KOPT-K1 (cell line): ENCODE measurements at regions not wholly inside any gene's neighbourhood (a gene's known extent, or its start where the extent isn't known, plus 50 kb on each side); places are given as distances from the start of the nearest gene placed in this dataset.

Source experiments
- H3K27ac ChIP-seq: fragments of 200-600 bp; sonication (generic); 2 replicates; pipeline ENCODE4 v1.5.1; 2016; ENCODE audit warnings: antibody characterized with exemption, mild to moderate bottlenecking, low read depth, low read length; ENCODE audit not compliant: poor library complexity, severe bottlenecking
- H3K36me3 ChIP-seq: fragments of 200-600 bp; sonication (generic); 2 replicates; pipeline ENCODE4 v1.5.1; 2017; ENCODE audit warnings: antibody characterized with exemption, mild to moderate bottlenecking, low read length, moderate library complexity; ENCODE audit not compliant: insufficient read depth
- H3K9me3 ChIP-seq: fragments of 200-600 bp; sonication (generic); 2 replicates; pipeline ENCODE4 v1.5.1; 2017; ENCODE audit warnings: antibody characterized with exemption, low read length, mild to moderate bottlenecking; ENCODE audit not compliant: insufficient read depth, poor library complexity, severe bottlenecking

DNA sequence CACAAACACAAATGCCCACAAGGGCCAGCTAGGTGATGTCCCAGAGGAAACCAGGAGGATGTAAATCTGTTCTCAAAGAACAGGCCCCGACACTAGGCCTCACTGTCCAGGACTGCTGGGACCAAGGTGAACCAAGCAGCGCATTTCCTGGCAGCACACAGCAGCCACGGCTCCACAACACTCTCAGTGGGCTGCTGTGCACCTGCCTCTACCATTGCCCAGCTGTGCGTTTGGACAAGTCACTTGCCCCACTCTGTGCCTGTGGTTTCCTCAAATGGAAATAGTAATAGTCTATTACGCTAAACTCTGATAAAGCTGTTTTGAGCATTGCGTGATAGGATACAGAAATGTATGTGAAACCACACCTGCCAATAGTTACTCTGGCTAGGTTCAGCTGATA is 544.5 kb downstream of the BNC2 start:
- H3K36me3 ChIP-seq, result no peaks in the 10 kb centered on the region
- H3K9me3 ChIP-seq, result no peaks in the 10 kb centered on the region
- H3K27ac ChIP-seq, result no peak overlapping the region

DNA sequence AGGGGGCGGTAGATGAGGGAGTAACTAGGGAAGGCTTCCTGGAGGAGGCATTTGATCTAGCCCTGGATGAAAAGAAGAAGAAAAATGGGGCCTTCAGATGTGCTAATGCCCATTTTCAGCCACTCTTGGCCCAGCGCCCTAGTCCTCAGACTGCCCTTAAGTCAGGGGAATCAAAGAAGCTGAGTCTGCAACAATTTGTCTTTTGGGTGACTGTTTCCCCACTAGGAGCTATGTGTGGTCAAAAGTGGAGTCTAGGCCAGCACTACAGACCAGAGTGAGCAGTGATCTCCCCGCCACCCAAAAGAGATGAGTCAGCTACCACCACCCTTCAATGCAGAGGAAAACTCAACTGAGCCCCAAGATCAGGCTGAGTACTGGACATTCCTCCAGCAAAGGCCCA is 542.1 kb downstream of the BNC2 start:
- Histone ChIP-seq H3K27ac (no peak overlapping the region), H3K9me3 (no peaks in the 10 kb centered on the region), H3K36me3 (no peaks in the 10 kb centered on the region)

DNA sequence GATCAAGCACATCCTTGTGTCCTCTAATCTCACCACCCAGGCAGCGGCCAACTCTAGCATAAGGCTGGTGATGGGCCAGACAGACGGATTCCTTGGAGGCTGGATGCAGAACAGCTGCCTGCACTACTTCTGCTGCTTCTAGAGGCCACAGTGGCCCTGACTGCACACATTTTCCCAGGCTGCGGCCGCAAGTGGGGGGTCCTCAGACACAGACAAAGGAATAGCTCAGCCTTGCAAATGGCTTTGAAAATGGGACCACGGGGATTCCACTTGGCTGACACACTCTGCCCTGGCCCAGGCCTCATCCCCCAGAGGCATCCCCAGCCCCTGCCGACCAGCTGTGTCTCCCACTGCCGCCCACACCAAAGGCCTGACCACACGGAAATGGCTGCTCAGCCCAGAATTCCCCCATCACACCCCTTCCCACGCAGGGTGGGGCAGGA is 540.8 kb downstream of the BNC2 start:
- no peaks in the 10 kb centered on the region for H3K36me3 ChIP-seq
- no peak overlapping the region for H3K27ac ChIP-seq

DNA sequence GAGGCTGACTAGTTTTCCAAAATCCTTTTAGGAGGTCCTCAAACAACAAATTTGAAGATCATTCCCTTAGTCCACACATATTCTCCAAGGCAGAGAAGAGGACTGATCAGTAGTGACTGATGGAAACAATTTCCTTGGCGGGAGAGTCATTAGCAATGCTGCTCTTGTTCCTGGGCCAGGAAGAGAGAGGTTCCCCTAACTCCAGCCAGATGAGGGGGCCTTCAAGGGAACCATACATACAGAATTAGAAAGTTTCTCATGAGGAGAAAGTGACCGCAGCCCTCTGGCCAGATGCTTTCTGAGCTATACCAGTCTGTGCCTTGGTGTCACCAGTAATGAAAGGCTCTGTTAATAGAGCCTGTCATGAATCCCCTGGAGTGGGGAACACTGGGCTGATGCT is 539.4 kb downstream of the BNC2 start:
- Histone ChIP-seq H3K9me3 (no peaks in the 10 kb centered on the region), H3K36me3 (no peaks in the 10 kb centered on the region), H3K27ac (no peak overlapping the region)

More for the DNA sequence above, 540.8 kb downstream of the BNC2 start:
- no peaks in the 10 kb centered on the region for H3K9me3 ChIP-seq

DNA sequence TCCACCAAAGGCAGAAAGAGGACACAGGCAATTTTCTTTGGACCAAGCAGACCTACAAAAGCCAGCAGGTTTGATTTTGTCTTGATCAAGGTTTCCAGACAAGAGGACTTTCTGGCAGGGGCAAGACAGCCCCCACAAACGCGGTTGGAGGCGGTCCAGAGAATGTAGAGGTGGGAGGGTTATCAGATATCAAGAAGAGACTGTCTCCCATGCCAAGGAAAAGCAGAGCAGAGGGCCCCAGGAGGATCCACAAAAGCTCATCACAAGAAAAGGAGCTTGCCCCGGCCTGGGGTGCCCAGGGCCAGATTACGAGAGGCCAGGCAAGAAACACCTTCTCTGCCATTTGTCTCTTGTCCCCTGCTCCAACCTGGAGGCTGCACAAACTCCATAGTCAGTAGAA is 538.9 kb downstream of the BNC2 start:
- Histone ChIP-seq H3K27ac (no peak overlapping the region), H3K36me3 (no peaks in the 10 kb centered on the region)

DNA sequence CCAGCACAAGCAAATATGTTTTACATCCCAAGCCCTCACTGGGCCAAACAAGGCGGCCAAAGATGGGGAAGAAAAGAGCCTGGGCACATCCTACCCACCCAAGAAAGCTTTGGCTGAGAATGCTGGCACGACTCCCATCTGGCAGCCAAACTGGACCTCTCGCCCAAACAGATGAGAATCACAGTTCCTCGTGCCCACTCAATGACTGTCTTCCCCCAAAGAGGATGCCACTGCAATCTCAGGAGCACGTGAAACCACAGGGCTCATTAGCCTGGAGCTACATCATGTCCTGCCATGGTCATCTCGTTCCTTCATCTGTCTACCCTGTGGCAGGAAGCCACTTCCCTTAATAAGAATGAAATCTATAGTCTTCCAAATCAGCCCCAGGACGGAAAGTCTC is 536.8 kb downstream of the BNC2 start:
- H3K27ac ChIP-seq, result no peak overlapping the region
- H3K36me3 ChIP-seq, result no peaks in the 10 kb centered on the region
- H3K9me3 ChIP-seq, result no peaks in the 10 kb centered on the region

More for the DNA sequence above, 538.9 kb downstream of the BNC2 start:
- no peaks in the 10 kb centered on the region for H3K9me3 ChIP-seq

DNA sequence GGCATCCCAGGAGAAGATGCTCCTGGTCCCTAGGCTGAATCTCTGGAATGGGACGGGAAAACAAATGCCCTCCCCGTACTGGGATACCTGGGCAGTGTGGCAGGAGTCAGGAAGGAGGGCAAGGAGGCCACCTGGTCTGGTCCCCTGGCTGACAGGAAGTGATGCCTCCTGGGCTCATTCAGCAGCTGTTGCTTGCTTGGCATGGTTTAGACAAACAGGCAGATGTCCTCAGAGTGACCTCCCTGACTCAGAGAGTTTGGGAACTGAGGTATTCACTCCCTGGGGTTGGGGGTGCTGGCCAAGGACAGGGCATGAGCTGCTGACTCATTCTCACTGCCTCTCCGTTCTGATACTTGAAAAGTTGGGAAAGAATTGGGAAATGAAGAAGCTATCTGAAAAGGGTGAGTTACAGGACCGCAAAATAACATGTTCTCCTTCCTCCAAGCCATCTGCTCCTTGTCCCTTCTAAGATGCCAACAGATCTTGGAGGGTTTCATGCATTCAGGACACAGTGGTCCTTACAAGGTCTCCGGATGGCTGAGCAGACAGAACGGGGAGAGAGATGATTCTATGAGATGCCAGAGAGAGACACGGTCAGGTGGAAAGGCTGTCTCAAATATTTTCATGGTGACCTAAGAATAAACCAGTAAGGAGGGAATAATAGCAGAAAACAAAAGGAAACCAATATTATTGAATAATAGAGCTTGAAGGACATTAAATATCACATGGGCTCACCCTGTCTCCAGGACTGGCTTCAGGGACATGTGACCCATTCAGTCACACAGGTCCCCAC is 534.5 kb downstream of the BNC2 start:
- Histone ChIP-seq H3K36me3 (no peaks in the 10 kb centered on the region), H3K27ac (no peak overlapping the region), H3K9me3 (no peaks in the 10 kb centered on the region)

DNA sequence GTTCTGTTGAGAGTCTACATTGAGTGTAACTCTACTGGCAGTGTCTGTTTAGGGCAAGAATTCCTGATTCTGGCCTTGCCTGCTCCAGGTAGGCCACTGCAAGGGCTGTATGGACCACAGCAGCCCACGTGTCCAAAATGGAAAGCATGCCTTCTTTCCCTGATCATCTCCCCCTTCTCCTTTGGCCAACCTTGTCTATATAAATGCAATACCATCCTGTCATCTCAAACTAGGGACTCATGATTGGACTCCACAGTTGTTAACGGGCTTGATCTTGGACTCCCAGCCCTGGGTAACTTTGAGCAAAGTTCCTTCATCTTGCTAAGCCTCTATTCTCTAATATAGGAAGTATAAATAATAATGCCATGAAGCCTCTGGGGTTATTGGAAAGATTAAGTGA is 533.6 kb downstream of the BNC2 start:
- no peaks in the 10 kb centered on the region for H3K36me3 ChIP-seq
- H3K9me3 ChIP-seq, result no peaks in the 10 kb centered on the region
- H3K27ac ChIP-seq, result no peak overlapping the region

DNA sequence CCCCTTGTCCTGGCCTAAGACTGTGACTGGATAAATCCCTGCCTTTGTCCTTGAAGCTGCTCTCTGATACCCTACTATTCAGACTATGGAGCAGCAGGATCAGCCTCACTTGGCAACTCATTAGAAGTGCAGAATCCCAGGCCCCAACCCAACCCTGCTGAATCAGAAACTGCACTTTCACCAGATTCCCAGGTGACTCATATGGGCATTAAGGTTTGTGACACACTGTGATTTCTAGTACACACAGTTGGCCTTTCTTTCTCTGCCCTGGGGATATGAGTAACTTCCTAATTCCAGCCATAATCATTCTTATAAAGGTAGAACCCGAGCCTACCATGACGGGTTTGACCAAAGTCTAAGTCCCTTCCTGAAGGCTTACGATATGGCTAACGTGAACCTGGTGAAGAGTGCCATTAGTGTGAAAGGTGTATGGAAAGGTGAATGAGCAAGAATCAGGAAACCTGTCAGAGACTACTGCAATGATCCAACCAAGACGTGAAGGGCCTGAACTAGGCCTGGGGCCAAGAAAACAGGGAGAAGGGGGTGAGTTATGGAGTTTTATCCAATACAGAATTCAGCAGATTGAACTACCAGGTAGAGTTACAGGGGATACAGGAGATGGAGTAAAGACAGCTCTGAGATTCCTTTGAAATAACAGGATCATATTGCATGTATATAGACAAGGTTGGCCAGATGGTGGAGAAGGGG is 533.0 kb downstream of the BNC2 start:
- Histone ChIP-seq H3K36me3 (no peaks in the 10 kb centered on the region), H3K9me3 (no peaks in the 10 kb centered on the region), H3K27ac (no peak overlapping the region)

DNA sequence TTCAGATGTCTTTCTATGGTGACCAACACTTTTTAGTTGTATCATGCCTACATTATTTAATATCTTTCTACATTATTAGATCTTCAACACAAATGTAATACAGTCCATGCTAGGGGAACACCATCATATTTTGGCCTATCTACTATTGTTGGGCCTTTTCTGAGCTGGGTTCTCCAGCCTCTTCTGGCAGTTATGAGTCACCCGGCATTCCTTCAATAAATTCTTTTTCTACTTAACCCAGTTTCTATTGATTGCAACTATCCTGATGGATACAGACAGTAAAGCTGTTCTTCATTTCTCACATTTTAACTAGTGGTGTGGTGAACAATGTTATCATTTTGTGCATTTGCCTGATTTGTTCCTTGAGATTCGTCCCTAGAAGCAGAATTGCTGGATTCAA is 529.3 kb downstream of the BNC2 start:
- H3K9me3 ChIP-seq, result no peaks in the 10 kb centered on the region
- H3K27ac ChIP-seq, result no peak overlapping the region
- no peaks in the 10 kb centered on the region for H3K36me3 ChIP-seq

DNA sequence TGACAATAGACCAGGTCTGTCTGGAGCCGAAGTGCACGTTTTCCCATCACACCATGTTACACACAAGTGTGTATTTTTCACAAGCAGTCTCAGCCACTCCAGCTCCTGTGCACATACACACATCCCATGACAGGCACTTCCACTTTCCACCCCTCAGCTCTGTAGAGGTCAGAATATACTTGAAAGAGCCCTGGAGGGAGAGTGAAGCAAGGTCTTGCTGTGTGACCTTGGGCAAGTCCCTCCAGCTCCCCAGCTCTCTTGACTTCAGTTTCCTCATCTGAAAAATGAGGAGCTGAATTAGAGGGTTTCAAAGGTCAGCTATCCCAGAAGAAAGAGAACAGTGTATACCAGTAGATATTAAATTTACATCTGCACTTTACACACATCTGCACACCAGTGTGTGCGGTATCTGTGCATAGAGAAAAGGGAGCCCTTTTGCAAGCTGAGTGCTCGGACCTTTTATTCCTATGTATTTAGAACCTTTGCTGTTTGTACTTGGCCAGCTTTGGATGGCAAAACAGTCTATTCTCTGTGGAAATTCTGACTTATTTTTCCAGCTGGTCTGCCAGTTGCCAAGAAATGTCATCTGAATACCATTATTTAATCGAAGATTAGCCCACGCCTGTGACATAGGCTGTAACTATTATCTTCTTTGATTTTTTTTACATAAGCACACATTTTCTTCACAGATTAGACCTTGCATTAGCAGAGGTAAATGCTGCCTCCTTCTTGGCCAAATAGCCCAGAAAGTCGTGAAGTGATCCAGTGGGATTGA is 528.0 kb downstream of the BNC2 start:
- Histone ChIP-seq H3K9me3 (no peaks in the 10 kb centered on the region), H3K36me3 (no peaks in the 10 kb centered on the region), H3K27ac (no peak overlapping the region)

DNA sequence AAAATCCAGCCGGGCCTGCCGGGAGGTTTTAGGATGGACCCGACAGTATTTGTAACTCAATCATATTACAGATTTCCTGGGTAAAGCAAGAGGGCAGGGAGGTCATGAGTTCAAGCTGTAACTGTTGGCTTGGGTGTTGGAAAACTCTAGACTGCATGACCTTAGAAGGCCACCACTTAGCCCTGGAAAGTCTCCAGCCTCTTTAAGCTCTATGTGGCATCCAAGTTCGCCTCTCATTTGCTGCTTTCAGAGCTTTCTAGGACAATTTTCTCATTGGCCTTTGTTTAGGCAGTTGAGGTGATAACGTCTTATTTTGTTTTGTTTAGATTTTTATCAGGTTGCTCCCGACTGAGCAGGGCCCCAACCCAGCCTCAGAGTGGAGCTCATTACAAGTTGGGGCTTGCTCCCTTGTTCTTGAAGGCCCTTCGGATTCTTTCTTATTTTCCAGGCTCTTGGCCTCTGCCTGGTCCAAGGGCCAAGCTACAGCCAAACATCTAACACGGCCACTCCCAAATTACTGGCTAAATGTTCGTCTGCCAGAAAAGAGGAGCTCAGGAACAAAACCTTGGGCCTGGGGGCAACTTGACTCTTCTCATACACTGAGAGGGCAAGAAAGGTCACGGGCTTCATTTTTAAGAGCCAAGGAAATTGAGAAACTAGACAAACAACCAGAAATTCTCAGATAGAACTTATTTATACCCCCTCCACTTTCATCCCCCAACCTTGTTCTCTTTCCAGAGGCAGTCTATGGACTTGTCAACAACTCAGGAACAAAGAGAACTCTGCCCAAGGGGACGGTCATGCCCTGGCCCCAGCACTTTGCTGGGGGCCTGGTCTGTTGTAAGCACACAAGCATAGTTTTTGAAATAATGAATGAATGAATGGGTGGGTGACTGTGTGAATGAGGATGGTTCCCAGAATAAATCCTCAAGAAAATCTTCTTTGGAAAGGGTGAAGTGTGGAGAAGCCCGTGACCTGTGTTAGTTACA is 526.9 kb downstream of the BNC2 start:
- H3K27ac ChIP-seq, result no peak overlapping the region
- no peaks in the 10 kb centered on the region for H3K36me3 ChIP-seq
- no peaks in the 10 kb centered on the region for H3K9me3 ChIP-seq

DNA sequence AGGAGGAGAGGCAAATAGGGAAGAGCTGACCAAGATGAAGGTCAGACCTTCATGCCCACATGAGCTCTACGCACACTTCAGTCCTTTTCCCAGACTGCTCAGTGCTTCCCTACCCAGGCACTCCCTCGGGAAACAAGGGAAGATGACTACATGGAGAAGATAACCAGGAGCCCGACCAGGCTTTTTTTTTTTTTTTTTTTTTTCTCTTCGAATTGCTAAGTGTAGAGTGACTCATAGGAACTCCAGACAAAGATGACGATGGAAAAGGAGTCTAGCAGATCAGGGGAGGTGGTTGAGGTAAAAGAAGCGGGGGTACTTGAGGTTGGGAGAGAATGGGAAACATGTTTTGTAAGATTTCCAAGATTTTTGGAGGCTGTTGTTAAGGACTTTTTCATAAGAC is 526.1 kb downstream of the BNC2 start:
- no peak overlapping the region for H3K27ac ChIP-seq
- no peaks in the 10 kb centered on the region for H3K36me3 ChIP-seq
- H3K9me3 ChIP-seq, result no peaks in the 10 kb centered on the region

DNA sequence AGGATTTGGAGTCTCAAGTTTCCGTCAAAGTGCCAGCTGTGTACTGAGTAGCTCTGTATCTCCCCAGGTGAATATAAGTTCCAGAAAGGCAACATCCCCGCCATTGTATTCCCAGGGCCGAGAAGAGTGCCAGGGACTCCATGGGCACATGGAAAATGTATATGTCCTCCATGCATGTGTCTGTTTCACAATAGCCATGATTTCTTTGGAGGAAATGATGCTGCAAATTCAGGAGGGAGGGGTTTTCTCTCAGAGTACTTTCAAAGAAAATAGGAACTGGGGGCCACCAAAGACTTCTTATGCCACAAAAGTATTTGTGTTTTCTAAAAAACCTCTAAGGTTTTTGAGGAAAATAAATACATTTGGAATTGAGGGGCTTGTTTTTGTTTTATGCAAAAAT is 524.6 kb downstream of the BNC2 start:
- H3K9me3 ChIP-seq, result no peaks in the 10 kb centered on the region
- no peaks in the 10 kb centered on the region for H3K36me3 ChIP-seq
- no peak overlapping the region for H3K27ac ChIP-seq
